ENCODE measurements at regions not wholly inside any gene's neighbourhood (a gene's known extent, or its start where the extent isn't known, plus 50 kb on each side); places are given as distances from the start of the nearest gene placed in this dataset.

DNA sequence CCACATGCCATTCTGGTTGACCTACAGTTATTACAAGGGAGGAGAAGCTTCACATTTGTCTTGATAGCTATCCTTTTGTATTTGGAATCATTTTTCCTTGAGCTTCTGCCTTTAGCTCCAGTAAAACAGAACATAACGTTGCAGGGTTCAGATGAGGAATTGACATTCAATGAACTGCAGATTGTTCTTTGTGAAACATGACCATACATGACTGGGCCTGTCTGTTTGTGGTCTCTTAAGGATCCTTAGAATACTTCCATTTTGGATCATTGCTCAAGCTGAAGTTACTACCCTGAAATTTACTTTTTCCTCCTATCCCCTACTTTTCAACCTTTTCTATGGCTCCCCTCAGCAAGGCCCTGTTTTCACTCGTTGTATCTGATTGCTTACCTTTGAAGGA lies 1281.7 kb upstream of the CELF4 start (continued):
- TF ChIP-seq, protein P1, sequence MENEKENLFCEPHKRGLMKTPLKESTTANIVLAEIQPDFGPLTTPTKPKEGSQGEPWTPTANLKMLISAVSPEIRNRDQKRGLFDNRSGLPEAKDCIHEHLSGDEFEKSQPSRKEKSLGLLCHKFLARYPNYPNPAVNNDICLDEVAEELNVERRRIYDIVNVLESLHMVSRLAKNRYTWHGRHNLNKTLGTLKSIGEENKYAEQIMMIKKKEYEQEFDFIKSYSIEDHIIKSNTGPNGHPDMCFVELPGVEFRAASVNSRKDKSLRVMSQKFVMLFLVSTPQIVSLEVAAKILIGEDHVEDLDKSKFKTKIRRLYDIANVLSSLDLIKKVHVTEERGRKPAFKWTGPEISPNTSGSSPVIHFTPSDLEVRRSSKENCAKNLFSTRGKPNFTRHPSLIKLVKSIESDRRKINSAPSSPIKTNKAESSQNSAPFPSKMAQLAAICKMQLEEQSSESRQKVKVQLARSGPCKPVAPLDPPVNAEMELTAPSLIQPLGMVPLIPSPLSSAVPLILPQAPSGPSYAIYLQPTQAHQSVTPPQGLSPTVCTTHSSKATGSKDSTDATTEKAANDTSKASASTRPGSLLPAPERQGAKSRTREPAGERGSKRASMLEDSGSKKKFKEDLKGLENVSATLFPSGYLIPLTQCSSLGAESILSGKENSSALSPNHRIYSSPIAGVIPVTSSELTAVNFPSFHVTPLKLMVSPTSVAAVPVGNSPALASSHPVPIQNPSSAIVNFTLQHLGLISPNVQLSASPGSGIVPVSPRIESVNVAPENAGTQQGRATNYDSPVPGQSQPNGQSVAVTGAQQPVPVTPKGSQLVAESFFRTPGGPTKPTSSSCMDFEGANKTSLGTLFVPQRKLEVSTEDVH (IDR thresholded peaks at IDR 0.05; ENCODE audit: low read depth, partially characterized antibody): no peak
- TF ChIP-seq, protein P2, sequence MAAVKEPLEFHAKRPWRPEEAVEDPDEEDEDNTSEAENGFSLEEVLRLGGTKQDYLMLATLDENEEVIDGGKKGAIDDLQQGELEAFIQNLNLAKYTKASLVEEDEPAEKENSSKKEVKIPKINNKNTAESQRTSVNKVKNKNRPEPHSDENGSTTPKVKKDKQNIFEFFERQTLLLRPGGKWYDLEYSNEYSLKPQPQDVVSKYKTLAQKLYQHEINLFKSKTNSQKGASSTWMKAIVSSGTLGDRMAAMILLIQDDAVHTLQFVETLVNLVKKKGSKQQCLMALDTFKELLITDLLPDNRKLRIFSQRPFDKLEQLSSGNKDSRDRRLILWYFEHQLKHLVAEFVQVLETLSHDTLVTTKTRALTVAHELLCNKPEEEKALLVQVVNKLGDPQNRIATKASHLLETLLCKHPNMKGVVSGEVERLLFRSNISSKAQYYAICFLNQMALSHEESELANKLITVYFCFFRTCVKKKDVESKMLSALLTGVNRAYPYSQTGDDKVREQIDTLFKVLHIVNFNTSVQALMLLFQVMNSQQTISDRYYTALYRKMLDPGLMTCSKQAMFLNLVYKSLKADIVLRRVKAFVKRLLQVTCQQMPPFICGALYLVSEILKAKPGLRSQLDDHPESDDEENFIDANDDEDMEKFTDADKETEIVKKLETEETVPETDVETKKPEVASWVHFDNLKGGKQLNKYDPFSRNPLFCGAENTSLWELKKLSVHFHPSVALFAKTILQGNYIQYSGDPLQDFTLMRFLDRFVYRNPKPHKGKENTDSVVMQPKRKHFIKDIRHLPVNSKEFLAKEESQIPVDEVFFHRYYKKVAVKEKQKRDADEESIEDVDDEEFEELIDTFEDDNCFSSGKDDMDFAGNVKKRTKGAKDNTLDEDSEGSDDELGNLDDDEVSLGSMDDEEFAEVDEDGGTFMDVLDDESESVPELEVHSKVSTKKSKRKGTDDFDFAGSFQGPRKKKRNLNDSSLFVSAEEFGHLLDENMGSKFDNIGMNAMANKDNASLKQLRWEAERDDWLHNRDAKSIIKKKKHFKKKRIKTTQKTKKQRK (IDR thresholded peaks at IDR 0.05; ENCODE audit: low read depth, low read length): no peak
- no peak for TF ChIP-seq BCL11A (IDR thresholded peaks at IDR 0.05; ENCODE audit: low read depth, low read length)
- TF ChIP-seq CBX5 (IDR thresholded peaks at IDR 0.05; ENCODE audit: low read depth): no peak
- TF ChIP-seq, protein P3, sequence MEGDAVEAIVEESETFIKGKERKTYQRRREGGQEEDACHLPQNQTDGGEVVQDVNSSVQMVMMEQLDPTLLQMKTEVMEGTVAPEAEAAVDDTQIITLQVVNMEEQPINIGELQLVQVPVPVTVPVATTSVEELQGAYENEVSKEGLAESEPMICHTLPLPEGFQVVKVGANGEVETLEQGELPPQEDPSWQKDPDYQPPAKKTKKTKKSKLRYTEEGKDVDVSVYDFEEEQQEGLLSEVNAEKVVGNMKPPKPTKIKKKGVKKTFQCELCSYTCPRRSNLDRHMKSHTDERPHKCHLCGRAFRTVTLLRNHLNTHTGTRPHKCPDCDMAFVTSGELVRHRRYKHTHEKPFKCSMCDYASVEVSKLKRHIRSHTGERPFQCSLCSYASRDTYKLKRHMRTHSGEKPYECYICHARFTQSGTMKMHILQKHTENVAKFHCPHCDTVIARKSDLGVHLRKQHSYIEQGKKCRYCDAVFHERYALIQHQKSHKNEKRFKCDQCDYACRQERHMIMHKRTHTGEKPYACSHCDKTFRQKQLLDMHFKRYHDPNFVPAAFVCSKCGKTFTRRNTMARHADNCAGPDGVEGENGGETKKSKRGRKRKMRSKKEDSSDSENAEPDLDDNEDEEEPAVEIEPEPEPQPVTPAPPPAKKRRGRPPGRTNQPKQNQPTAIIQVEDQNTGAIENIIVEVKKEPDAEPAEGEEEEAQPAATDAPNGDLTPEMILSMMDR (IDR thresholded peaks at IDR 0.05 in 2 of 3, conservative IDR thresholded peaks at IDR 0.05 in 1 of 3; ENCODE audit: control insufficient read depth in 2 of 3, extremely low read depth in 1 of 3, insufficient read depth in 1 of 3, low read depth in 3 of 3, low read length in 3 of 3): no peak
- TF ChIP-seq PML (IDR thresholded peaks at IDR 0.05; ENCODE audit: low read length): no peak
- no peak for TF ChIP-seq SKIL (IDR thresholded peaks at IDR 0.05; ENCODE audit: low read depth, poor library complexity, severe bottlenecking)
- no peak for TF ChIP-seq SMAD5 (IDR thresholded peaks at IDR 0.05; ENCODE audit: low read depth)
- no peak for TF ChIP-seq CREM (IDR thresholded peaks at IDR 0.05; ENCODE audit: low read depth)

All from GM12878 (cell line).